NCI-H2171 treated with DMSO at 0.1 percent for 48 hours (cell line): ENCODE measurements at regions not wholly inside any gene's neighbourhood (a gene's known extent, or its start where the extent isn't known, plus 50 kb on each side); places are given as distances from the start of the nearest gene placed in this dataset.

Source experiments
- DNase-seq: peaks from one replicate; lab custom pipeline; 2025; lab: John Stamatoyannopoulos, UW

- DNase-seq, result peak; percentile 81
Measured at GRCh38 chr1:204736836-204737235, 51.3 kb upstream of the LRRN2 start.

- no peak for DNase-seq
Measured at GRCh38 chr1:204738506-204738905, 53.0 kb upstream of the LRRN2 start.

- no peak for DNase-seq
Measured at GRCh38 chr1:204740354-204740753, 54.8 kb upstream of the LRRN2 start.

GRCh38 chr1:204741440-204741839 lies 55.9 kb upstream of the LRRN2 start:
- no peak for DNase-seq

GRCh38 chr1:204742676-204743251 lies 57.2 kb upstream of the LRRN2 start:
- DNase-seq, result no peak

GRCh38 chr1:204744107-204744779 lies 58.7 kb upstream of the LRRN2 start:
- DNase-seq, result peak; percentile 61

GRCh38 chr1:204746838-204747442 lies 61.4 kb upstream of the LRRN2 start:
- DNase-seq, result peak; percentile 72

GRCh38 chr1:204751480-204751879 lies 65.9 kb upstream of the LRRN2 start:
- no peak for DNase-seq

- DNase-seq, result no peak
Measured at GRCh38 chr1:204751883-204752687, 66.5 kb upstream of the LRRN2 start.

GRCh38 chr1:204752688-204753040 lies 67.1 kb upstream of the LRRN2 start:
- no peak for DNase-seq

- no peak for DNase-seq
Measured at GRCh38 chr1:204754821-204755220, 69.3 kb upstream of the LRRN2 start.

GRCh38 chr1:204756349-204756748 lies 70.8 kb upstream of the LRRN2 start:
- DNase-seq, result no peak

- DNase-seq, result no peak
Measured at GRCh38 chr1:204756811-204757210, 71.3 kb upstream of the LRRN2 start.

GRCh38 chr1:204758601-204759000 lies 73.1 kb upstream of the LRRN2 start:
- DNase-seq, result no peak

GRCh38 chr1:204760350-204760749 lies 74.8 kb upstream of the LRRN2 start:
- DNase-seq, result no peak

- DNase-seq, result peak; percentile 44
Measured at GRCh38 chr1:204760757-204761156, 75.2 kb upstream of the LRRN2 start.

GRCh38 chr1:204763773-204764427 lies 78.4 kb upstream of the LRRN2 start:
- no peak for DNase-seq

GRCh38 chr1:204769997-204770396 lies 84.5 kb upstream of the LRRN2 start:
- no peak for DNase-seq

- DNase-seq, result no peak
Measured at GRCh38 chr1:204771358-204771757, 85.8 kb upstream of the LRRN2 start.

- DNase-seq, result no peak
Measured at GRCh38 chr1:204773246-204773645, 87.7 kb upstream of the LRRN2 start.

GRCh38 chr1:204775546-204775945 lies 90.0 kb upstream of the LRRN2 start:
- no peak for DNase-seq

GRCh38 chr1:204777591-204777990 lies 92.1 kb upstream of the LRRN2 start:
- no peak for DNase-seq
